H9 (cell line): ENCODE measurements at regions not wholly inside any gene's neighbourhood (a gene's known extent, or its start where the extent isn't known, plus 50 kb on each side); places are given as distances from the start of the nearest gene placed in this dataset.

Experiments
- DNase-seq: peaks from one replicate; pipeline ENCODE4 v3.0.0-alpha.2; 2017
- H2AFZ ChIP-seq: one replicate; pipeline ENCODE4 v1.6.1; 2013; ENCODE audit warnings: mild to moderate bottlenecking, low read length, control low read depth, moderate library complexity
- H2AK5ac ChIP-seq: 2 replicates; pipeline ENCODE4 v1.6.1; 2013; ENCODE audit warnings: low read length, control low read depth, mixed read lengths; ENCODE audit not compliant: insufficient read length
- H2BK120ac ChIP-seq: one replicate; pipeline ENCODE4 v1.6.1; 2013; ENCODE audit warnings: low read depth, mild to moderate bottlenecking, low read length, control low read depth, inconsistent platforms; ENCODE audit not compliant: poor library complexity, severe bottlenecking
- H2BK12ac ChIP-seq: 2 replicates; pipeline ENCODE4 v1.6.1; 2013; ENCODE audit warnings: low read length, control low read depth, mixed read lengths, low read depth; ENCODE audit not compliant: insufficient read length
- H2BK15ac ChIP-seq: 2 replicates; pipeline ENCODE4 v1.6.1; 2013; ENCODE audit warnings: low read depth, low read length, control low read depth
- H2BK20ac ChIP-seq: one replicate; pipeline ENCODE4 v1.6.1; 2013; ENCODE audit warnings: low read depth, mild to moderate bottlenecking, low read length, control low read depth, inconsistent platforms; ENCODE audit not compliant: poor library complexity, severe bottlenecking
- H2BK5ac ChIP-seq: 2 replicates; pipeline ENCODE4 v1.6.1; 2013; ENCODE audit warnings: low read length, control low read depth, mixed read lengths; ENCODE audit not compliant: insufficient read length
- H3K14ac ChIP-seq: 2 replicates; pipeline ENCODE4 v1.6.1; 2013; ENCODE audit warnings: low read length, control low read depth; ENCODE audit not compliant: insufficient read depth
- H3K18ac ChIP-seq: 2 replicates; pipeline ENCODE4 v1.6.1; 2013; ENCODE audit warnings: low read depth, mild to moderate bottlenecking, mixed read lengths, low read length, control low read depth; ENCODE audit not compliant: insufficient read length
- H3K23ac ChIP-seq: 2 replicates; pipeline ENCODE4 v1.6.1; 2013; ENCODE audit warnings: low read length, control low read depth, mixed read lengths, low read depth; ENCODE audit not compliant: insufficient read length
- H3K23me2 ChIP-seq: 2 replicates; pipeline ENCODE4 v1.6.1; 2013; ENCODE audit warnings: low read depth, mild to moderate bottlenecking, mixed read lengths, low read length, control low read depth; ENCODE audit not compliant: insufficient read length, poor library complexity, severe bottlenecking
- H3K27ac ChIP-seq: 2 replicates; pipeline ENCODE4 v1.5.1; 2013; ENCODE audit warnings: low read length, control low read depth, mixed read lengths, low read depth; ENCODE audit not compliant: insufficient read length
- H3K27me3 ChIP-seq: 2 replicates; pipeline ENCODE4 v1.6.1; 2013; ENCODE audit warnings: low read length, control low read depth, inconsistent platforms; ENCODE audit not compliant: insufficient read depth
- H3K4ac ChIP-seq: 2 replicates; pipeline ENCODE4 v1.6.1; 2013; ENCODE audit warnings: low read depth, mild to moderate bottlenecking, control low read depth, inconsistent platforms, low read length, moderate library complexity
- H3K4me1 ChIP-seq: 2 replicates; pipeline ENCODE4 v1.6.1; 2013; ENCODE audit warnings: low read length, control low read depth, inconsistent platforms; ENCODE audit not compliant: insufficient read depth
- H3K4me2 ChIP-seq: 2 replicates; pipeline ENCODE4 v1.6.1; 2013; ENCODE audit warnings: low read length, control low read depth, mixed read lengths; ENCODE audit not compliant: insufficient read length, insufficient read depth
- H3K56ac ChIP-seq: 2 replicates; pipeline ENCODE4 v1.6.1; 2013; ENCODE audit warnings: low read depth, mild to moderate bottlenecking, mixed read lengths, low read length, control low read depth; ENCODE audit not compliant: insufficient read length
- H3K79me1 ChIP-seq: 2 replicates; pipeline ENCODE4 v1.6.1; 2013; ENCODE audit warnings: low read depth, mild to moderate bottlenecking, moderate library complexity, low read length, control low read depth, inconsistent platforms; ENCODE audit not compliant: insufficient read depth, poor library complexity, severe bottlenecking
- H3K79me2 ChIP-seq: 2 replicates; pipeline ENCODE4 v1.6.1; 2013; ENCODE audit warnings: low read length, control low read depth, inconsistent platforms; ENCODE audit not compliant: insufficient read depth
- H3K9ac ChIP-seq: 2 replicates; pipeline ENCODE4 v1.6.1; 2013; ENCODE audit warnings: low read length, control low read depth, mixed read lengths; ENCODE audit not compliant: insufficient read length; ENCODE audit errors: extremely low read depth
- H3K9me3 ChIP-seq: one replicate; pipeline ENCODE4 v1.6.1; 2013; ENCODE audit warnings: low read depth, low read length, inconsistent platforms; ENCODE audit not compliant: control insufficient read depth
- H3T11ph ChIP-seq: one replicate; pipeline ENCODE4 v1.6.1; 2013; ENCODE audit warnings: mild to moderate bottlenecking, low read length, control low read depth, inconsistent platforms
- H4K20me1 ChIP-seq: one replicate; pipeline ENCODE4 v1.6.1; 2013; ENCODE audit not compliant: control insufficient read depth, insufficient read length, insufficient read depth
- H4K5ac ChIP-seq: 2 replicates; pipeline ENCODE4 v1.6.1; 2013; ENCODE audit warnings: low read depth, mild to moderate bottlenecking, mixed read lengths, low read length, control low read depth; ENCODE audit not compliant: insufficient read length
- H4K8ac ChIP-seq: replicated peaks from 2 replicates; pipeline ENCODE4 v1.6.1; 2013; ENCODE audit warnings: low read length, control low read depth, mixed read lengths, low read depth; ENCODE audit not compliant: insufficient read length
- H4K91ac ChIP-seq: 2 replicates; pipeline ENCODE4 v1.6.1; 2013; ENCODE audit warnings: low read depth, mild to moderate bottlenecking, moderate library complexity, mixed read lengths, low read length, control low read depth; ENCODE audit not compliant: insufficient read length
- H3K27ac Mint-ChIP-seq, 3 experiments: 2 replicates in 2 of 3; 3 replicates in 1 of 3; pipeline ENCODE4 v1.8.0; 2020 to 2021; ENCODE audit warnings: mixed read lengths in 3 of 3, mild to moderate bottlenecking in 1 of 3, moderate library complexity in 1 of 3
- H3K27me3 Mint-ChIP-seq: 2 replicates; pipeline ENCODE4 v1.8.0; 2021; ENCODE audit warnings: low read depth, mild to moderate bottlenecking, moderate library complexity, mixed read lengths
- H3K36me3 Mint-ChIP-seq, 3 experiments: 2 replicates in 2 of 3; 3 replicates in 1 of 3; pipeline ENCODE4 v1.8.0; 2020 to 2021; ENCODE audit warnings: low read depth in 3 of 3, mixed read lengths in 3 of 3; ENCODE audit not compliant: insufficient read depth in 1 of 3
- H3K4me1 Mint-ChIP-seq, 2 experiments: 2 replicates each; pipeline ENCODE4 v1.8.0; 2020; ENCODE audit warnings: mixed read lengths in 2 of 2
- H3K4me3 Mint-ChIP-seq, 2 experiments: 2 replicates in 1 of 2; 3 replicates in 1 of 2; pipeline ENCODE4 v1.8.0; 2020 to 2021; ENCODE audit warnings: mild to moderate bottlenecking in 2 of 2, mixed read lengths in 2 of 2, moderate library complexity in 1 of 2
- H3K9me3 Mint-ChIP-seq, 2 experiments: 2 replicates in 1 of 2; 3 replicates in 1 of 2; pipeline ENCODE4 v1.8.0; 2020; ENCODE audit warnings: mild to moderate bottlenecking in 2 of 2, mixed read lengths in 2 of 2, moderate library complexity in 1 of 2
- CTCF ChIP-seq: fragments of 200-600 bp; sonication (generic); conservative IDR thresholded peaks from 3 replicates; pipeline ENCODE4 v1.8.0; 2021; ENCODE audit warnings: antibody characterized with exemption, mild to moderate bottlenecking
- WGBS: extraction: QIAGEN DNeasy Blood & Tissue Kit; methylation state at CpG from one replicate; pipeline ENCODE4 v1.1.7; 2013; ENCODE audit warnings: missing lambda C conversion rate, low lambda C conversion rate, mixed read lengths; ENCODE audit not compliant: insufficient read length; ENCODE audit errors: extremely low coverage; 5-methylcytosine and 5-hydroxymethylcytosine counted together

DNA sequence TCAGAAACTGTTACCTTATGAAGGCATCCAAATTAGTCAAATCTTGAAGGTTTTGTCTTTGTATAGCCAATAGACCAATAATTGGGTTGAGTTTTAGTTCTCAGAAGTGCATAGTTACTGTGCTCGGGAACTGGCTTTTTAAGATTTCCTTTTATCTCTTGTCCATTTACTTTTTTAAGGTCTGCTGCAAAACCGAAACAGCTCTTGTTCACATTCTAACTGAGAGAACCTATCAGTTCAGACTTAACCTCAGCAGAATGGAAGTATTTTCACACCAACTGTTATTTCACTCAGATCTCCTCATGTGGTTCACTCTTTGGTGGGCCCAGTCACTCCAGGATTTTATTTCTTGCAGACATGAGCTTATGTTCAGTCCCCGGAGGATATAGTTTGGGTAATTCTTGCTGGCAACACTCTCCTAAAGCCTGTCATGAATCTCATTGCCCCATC is 55.5 kb downstream of the TPBG start:
- no peak for TF ChIP-seq CTCF
- no peak overlapping the region for H3K14ac ChIP-seq
- Mint-ChIP-seq H3K9me3 (no peaks in the 10 kb centered on the region), H3K4me1 (no peaks in the 10 kb centered on the region), H3K4me3 (no peak overlapping the region), H3K27me3 (no peaks in the 10 kb centered on the region), H3K36me3 (no peaks in the 10 kb centered on the region), H3K27ac (no peak overlapping the region; a peak in 1 of 7 replicates)
- H2AFZ ChIP-seq: no peak overlapping the region
- no peak overlapping the region for H3K23ac ChIP-seq
- H3K79me1 ChIP-seq: no peaks in the 10 kb centered on the region
- no peak overlapping the region for H4K8ac ChIP-seq
- H4K20me1 ChIP-seq: no peaks in the 10 kb centered on the region
- no peak overlapping the region for H3K9ac ChIP-seq
- no peak overlapping the region for H3K18ac ChIP-seq
- no peak overlapping the region for H4K5ac ChIP-seq
- H3K27ac ChIP-seq: no peak overlapping the region
- no peaks in the 10 kb centered on the region for H3K23me2 ChIP-seq
- H2BK12ac ChIP-seq: no peak overlapping the region
- no peaks in the 10 kb centered on the region for H3K9me3 ChIP-seq
- no peak for DNase-seq
- WGBS: no CpG with 5 or more reads among the region's 3 CpGs
- H3K4ac ChIP-seq: no peak overlapping the region
- no peak overlapping the region for H2BK5ac ChIP-seq
- H3K79me2 ChIP-seq: no peaks in the 10 kb centered on the region
- H3K4me2 ChIP-seq: no peak overlapping the region
- no peak overlapping the region for H2BK120ac ChIP-seq
- no peak overlapping the region for H3K56ac ChIP-seq
- H2BK20ac ChIP-seq: no peak overlapping the region
- no peaks in the 10 kb centered on the region for H3K4me1 ChIP-seq
- H4K91ac ChIP-seq: no peak overlapping the region
- no peak overlapping the region for H2BK15ac ChIP-seq
- no peak overlapping the region for H2AK5ac ChIP-seq
- H3K27me3 ChIP-seq: no peaks in the 10 kb centered on the region
- H3T11ph ChIP-seq: no peak overlapping the region
